Mesothelial cell of epicardium (in vitro differentiated cells): ENCODE measurements at regions not wholly inside any gene's neighbourhood (a gene's known extent, or its start where the extent isn't known, plus 50 kb on each side); places are given as distances from the start of the nearest gene placed in this dataset.
"Not testable (repeated sequence)": the region's sequence is repeated elsewhere in the genome, so short reads cannot be mapped to it uniquely, and the experiment has no call there.

Experiments
- DNase-seq, 2 experiments: peaks; one replicate each; pipeline ENCODE4 v3.0.0; 2021; ENCODE audit warnings: low spot score in 2 of 2; ENCODE audit not compliant: unreplicated experiment in 2 of 2
- H3K27ac Mint-ChIP-seq: 2 replicates; pipeline ENCODE4 v1.8.0; 2021; ENCODE audit warnings: mixed read lengths
- H3K27me3 Mint-ChIP-seq: 2 replicates; pipeline ENCODE4 v1.8.0; 2021; ENCODE audit warnings: low read depth, mixed read lengths
- H3K36me3 Mint-ChIP-seq: 2 replicates; pipeline ENCODE4 v1.8.0; 2021; ENCODE audit warnings: mixed read lengths
- H3K4me1 Mint-ChIP-seq: 2 replicates; pipeline ENCODE4 v1.8.0; 2021; ENCODE audit warnings: mixed read lengths
- H3K4me3 Mint-ChIP-seq: 2 replicates; pipeline ENCODE4 v1.8.0; 2021; ENCODE audit warnings: mild to moderate bottlenecking, moderate library complexity, mixed read lengths
- H3K9me3 Mint-ChIP-seq: 2 replicates; pipeline ENCODE4 v1.8.0; 2021; ENCODE audit warnings: mixed read lengths
- CTCF ChIP-seq: fragments of 200-600 bp; sonication (generic); IDR thresholded peaks from one replicate; pipeline ENCODE4 v1.5.0; 2021; ENCODE audit warnings: antibody characterized with exemption; ENCODE audit not compliant: unreplicated experiment

GRCh38 chr1:187942986-187943385 is 1114.2 kb downstream of the PLA2G4A start:
- TF ChIP-seq CTCF, result no peak
- H3K27me3 Mint-ChIP-seq, result no peaks in the 10 kb centered on the region
- no peak for DNase-seq

GRCh38 chr1:187943606-187944403 is 1115.1 kb downstream of the PLA2G4A start:
- H3K27me3 Mint-ChIP-seq, result no peaks in the 10 kb centered on the region
- no peak overlapping the region for H3K4me3 Mint-ChIP-seq
- DNase-seq, result no peak
- peaks cover 27% of the 10 kb centered on the region for H3K9me3 Mint-ChIP-seq
- H3K27ac Mint-ChIP-seq, result no peak overlapping the region
- H3K36me3 Mint-ChIP-seq, result peaks cover 9% of the 10 kb centered on the region
- TF ChIP-seq CTCF, result no peak
- H3K4me1 Mint-ChIP-seq, result no peaks in the 10 kb centered on the region

More at GRCh38 chr1:187942986-187943385, 1114.2 kb downstream of the PLA2G4A start:
- peaks cover 28% of the 10 kb centered on the region for H3K9me3 Mint-ChIP-seq
- H3K4me1 Mint-ChIP-seq, result no peaks in the 10 kb centered on the region
- H3K4me3 Mint-ChIP-seq, result no peak overlapping the region
- no peak overlapping the region for H3K27ac Mint-ChIP-seq
- H3K36me3 Mint-ChIP-seq, result peaks cover 9% of the 10 kb centered on the region

- not testable (repeated sequence) for H3K27me3 Mint-ChIP-seq, DNase-seq, H3K4me3 Mint-ChIP-seq, H3K36me3 Mint-ChIP-seq, H3K27ac Mint-ChIP-seq, H3K4me1 Mint-ChIP-seq
- H3K9me3 Mint-ChIP-seq, result peaks cover 33% of the 10 kb centered on the region
Observed at GRCh38 chr1:187946661-187947060, 1117.9 kb downstream of the PLA2G4A start.

GRCh38 chr1:187947359-187947758 is 1118.6 kb downstream of the PLA2G4A start:
- no peak overlapping the region for H3K4me3 Mint-ChIP-seq
- H3K27ac Mint-ChIP-seq, result no peak overlapping the region
- H3K36me3 Mint-ChIP-seq, result peaks cover 12% of the 10 kb centered on the region
- H3K9me3 Mint-ChIP-seq, result peaks cover 39% of the 10 kb centered on the region
- TF ChIP-seq CTCF, result no peak
- DNase-seq, result no peak
- no peaks in the 10 kb centered on the region for H3K4me1 Mint-ChIP-seq
- H3K27me3 Mint-ChIP-seq, result no peaks in the 10 kb centered on the region

- H3K4me3 Mint-ChIP-seq, result no peak overlapping the region
- no peaks in the 10 kb centered on the region for H3K27me3 Mint-ChIP-seq
- H3K9me3 Mint-ChIP-seq, result peaks cover 45% of the 10 kb centered on the region
- no peaks in the 10 kb centered on the region for H3K4me1 Mint-ChIP-seq
- peaks cover 12% of the 10 kb centered on the region for H3K36me3 Mint-ChIP-seq
- no peak for DNase-seq
- TF ChIP-seq CTCF, result no peak
- no peak overlapping the region for H3K27ac Mint-ChIP-seq
Observed at GRCh38 chr1:187948170-187948794, 1119.5 kb downstream of the PLA2G4A start.

- Mint-ChIP-seq H3K4me3 (no peak overlapping the region), H3K36me3 (peaks cover 12% of the 10 kb centered on the region), H3K9me3 (peaks cover 48% of the 10 kb centered on the region), H3K27me3 (no peaks in the 10 kb centered on the region), H3K4me1 (no peaks in the 10 kb centered on the region), H3K27ac (no peak overlapping the region)
- TF ChIP-seq CTCF, result no peak
- no peak for DNase-seq
Observed at GRCh38 chr1:187949567-187949966, 1120.8 kb downstream of the PLA2G4A start.
